A549 (cell line): ENCODE measurements at regions not wholly inside any gene's neighbourhood (a gene's known extent, or its start where the extent isn't known, plus 50 kb on each side); places are given as distances from the start of the nearest gene placed in this dataset.

ENCODE experiments used
- ATAC-seq, 2 experiments: fragments of 200-7000 bp in 1 of 2; fragments of >200 bp in 1 of 2; cut with Nextera tagmentation in 1 of 2; cut with Tn5 transposase in 1 of 2; 3 replicates each; pipeline versions ENCODE4 v1.8.0 to v1.9.1; 2018 to 2020; ENCODE audit warnings: mild to moderate bottlenecking in 1 of 2, moderate library complexity in 1 of 2
- CTCF ChIA-PET: fragments of 300-600 bp; sonication (Branson Sonifier 250); formaldehyde crosslinking; extraction: SDS; loops from one replicate; lab custom pipeline; 2021; ENCODE audit warnings: antibody characterized with exemption, inconsistent platforms; lab: Yijun Ruan, JAX
- POLR2A ChIA-PET: fragments of 350-600 bp; formaldehyde crosslinking; extraction: SDS; loops from one replicate; lab custom pipeline; 2021; ENCODE audit warnings: antibody characterized with exemption, inconsistent platforms; lab: Yijun Ruan, JAX
- DNase-seq, 2 experiments: peaks; one replicate each; pipeline versions ENCODE4 v3.0.0 to v3.0.0-alpha.2; 2011 to 2016; ENCODE audit warnings: low read depth in 1 of 2, low spot score in 1 of 2
- FAIRE-seq: peaks from 2 replicates; lab custom pipeline; 2011; peaks lifted over from hg19 to GRCh38; lab: Jason Lieb, UNC
- H3K27ac ChIP-seq, 2 experiments: fragments of >200 bp; sonication (Bioruptor Twin); formaldehyde crosslinking; 3 replicates each; pipeline ENCODE4 v1.5.1; 2016 to 2017
- H3K4me1 ChIP-seq: fragments of >200 bp; sonication (Bioruptor Twin); formaldehyde crosslinking; 3 replicates; pipeline ENCODE4 v1.6.1; 2016
- H3K4me2 ChIP-seq: fragments of >200 bp; sonication (Bioruptor Twin); formaldehyde crosslinking; 3 replicates; pipeline ENCODE4 v1.6.1; 2016
- H3K4me3 ChIP-seq: fragments of >200 bp; sonication (Bioruptor Twin); formaldehyde crosslinking; 3 replicates; pipeline ENCODE4 v1.5.1; 2016
- H3K9me3 ChIP-seq: fragments of >200 bp; sonication (Bioruptor Twin); formaldehyde crosslinking; 3 replicates; pipeline ENCODE4 v1.6.1; 2016
- BCL3 ChIP-seq: fragments of >200 bp; sonication (Bioruptor Twin); formaldehyde crosslinking; IDR thresholded peaks from 3 replicates; pipeline ENCODE4 v1.6.1; 2016
- E2F6 ChIP-seq: IDR thresholded peaks from 2 replicates; pipeline ENCODE4 v1.6.1; 2012; ENCODE audit warnings: low read depth, borderline replicate concordance
- EHF ChIP-seq: fragments of 250-450 bp; sonication (Bioruptor Pico); IDR thresholded peaks from 2 replicates; pipeline ENCODE4 v1.5.0; 2020; ENCODE audit warnings: mild to moderate bottlenecking
- ELK1 ChIP-seq: fragments of 150-350 bp; IDR thresholded peaks from 2 replicates; pipeline ENCODE4 v1.6.1; 2014; ENCODE audit warnings: low read depth, mild to moderate bottlenecking, low read length
- ESRRA ChIP-seq: fragments of 150-350 bp; IDR thresholded peaks from 2 replicates; pipeline ENCODE4 v1.6.1; 2014; ENCODE audit warnings: mild to moderate bottlenecking, low read length, borderline replicate concordance
- FOXS1 ChIP-seq: fragments of 250-450 bp; sonication (Bioruptor Pico); IDR thresholded peaks from 2 replicates; pipeline ENCODE4 v1.5.0; 2020; ENCODE audit warnings: mild to moderate bottlenecking, moderate library complexity
- HES2 ChIP-seq: fragments of >200 bp; sonication (Bioruptor Twin); formaldehyde crosslinking; IDR thresholded peaks from 2 replicates; pipeline ENCODE4 v1.6.1; 2016
- KDM1A ChIP-seq: fragments of 200-600 bp; sonication (generic); IDR thresholded peaks from 2 replicates; pipeline ENCODE4 v1.6.1; 2016; ENCODE audit warnings: low read depth, mild to moderate bottlenecking
- MAFK ChIP-seq: fragments of 450-650 bp; IDR thresholded peaks from 2 replicates; pipeline ENCODE4 v1.6.1; 2014; ENCODE audit not compliant: partially characterized antibody
- NFE2L2 ChIP-seq: fragments of 150-350 bp; conservative IDR thresholded peaks from 2 replicates; pipeline ENCODE4 v1.6.1; 2014; ENCODE audit warnings: low read length
- POLR2A ChIP-seq: IDR thresholded peaks from 2 replicates; pipeline ENCODE4 v1.6.1; 2012; ENCODE audit warnings: mild to moderate bottlenecking, low read length
- REST ChIP-seq: fragments of 200-600 bp; sonication (generic); IDR thresholded peaks from 2 replicates; pipeline ENCODE4 v1.6.1; 2016; ENCODE audit warnings: antibody characterized with exemption, mild to moderate bottlenecking, moderate library complexity
- RNF2 ChIP-seq: fragments of 200-600 bp; sonication (generic); IDR thresholded peaks from 2 replicates; pipeline ENCODE4 v1.6.1; 2016; ENCODE audit warnings: low read depth, mild to moderate bottlenecking, antibody characterized with exemption, moderate library complexity, borderline replicate concordance
- SMC3 ChIP-seq: fragments of >200 bp; sonication (Bioruptor Twin); formaldehyde crosslinking; IDR thresholded peaks from 3 replicates; pipeline ENCODE4 v1.6.1; 2018; ENCODE audit warnings: inconsistent platforms
- TP53 ChIP-seq: fragments of 250-450 bp; sonication (Bioruptor Pico); IDR thresholded peaks from 2 replicates; pipeline ENCODE4 v1.5.0; 2021; ENCODE audit warnings: mild to moderate bottlenecking, moderate library complexity
- ZNF302 ChIP-seq: fragments of 250-450 bp; sonication (Bioruptor Pico); IDR thresholded peaks from 2 replicates; pipeline ENCODE4 v1.9.0; 2021; ENCODE audit warnings: inconsistent platforms, mild to moderate bottlenecking, moderate library complexity
- ZSCAN20 ChIP-seq: fragments of 250-450 bp; sonication (Bioruptor Pico); IDR thresholded peaks from 2 replicates; pipeline ENCODE4 v1.8.0; 2022; ENCODE audit warnings: mild to moderate bottlenecking, moderate library complexity
- WGBS: methylation state at CpG from one replicate; pipeline ENCODE4 v1.1.6; 2017; ENCODE audit errors: missing lambda C conversion rate; 5-methylcytosine and 5-hydroxymethylcytosine counted together

- no peak for TF ChIP-seq REST
- no peak for TF ChIP-seq ZSCAN20 (CRISPR knock-in tag)
- no peak for TF ChIP-seq NFE2L2
Measured at GRCh38 chr5:28415791-28416443, 1377.5 kb upstream of the CDH9 start (continued).

- FAIRE-seq: no peak
- no peak for DNase-seq
- no peaks in the 10 kb centered on the region for H3K4me1 ChIP-seq
- H3K4me3 ChIP-seq: no peak overlapping the region
- H3K27ac ChIP-seq: no peak overlapping the region
- 0 out of 3 replicates have a peak, but pooled peaks cover 2% of the 10 kb centered on the region for H3K9me3 ChIP-seq
- TF ChIP-seq TP53 (CRISPR knock-in tag) (no peak), MAFK (no peak), SMC3 (no peak), ZSCAN20 (CRISPR knock-in tag) (no peak), EHF (CRISPR knock-in tag) (no peak), ELK1 (no peak), E2F6 (no peak), BCL3 (no peak), RNF2 (no peak), POLR2A (no peak), REST (no peak), KDM1A (no peak), ZNF302 (no peak), FOXS1 (CRISPR knock-in tag) (no peak), ESRRA (no peak), HES2 (no peak)
- H3K4me2 ChIP-seq: no peak overlapping the region
- no peak for ATAC-seq
- ChIA-PET POLR2A (no interaction called here), CTCF (no interaction called here)
- 66% methylated on average over 1 of the region's 1 CpG for WGBS
Measured at GRCh38 chr5:28414619-28415018, 1376.2 kb upstream of the CDH9 start.
